Lung (tissue), 11 donors: ENCODE measurements at regions not wholly inside any gene's neighbourhood (a gene's known extent, or its start where the extent isn't known, plus 50 kb on each side); places are given as distances from the start of the nearest gene placed in this dataset.
A peak's percentile ranks its signal among the peaks of the same experiment; 100 is the strongest.

Source experiments
- ATAC-seq: fragments of 200-7000 bp; cut with Tn5 transposase; one replicate; pipeline ENCODE4 v1.9.1; 2020; ENCODE audit warnings: moderate number of reproducible peaks; ENCODE audit not compliant: insufficient read depth, low FRiP score
- DNase-seq, 3 donors: peaks; one replicate each; pipeline ENCODE4 v3.0.0-alpha.2; 2013 to 2017
- H3K27ac ChIP-seq, 2 donors: one replicate each; pipeline ENCODE4 v1.5.1; 2013; ENCODE audit warnings: mild to moderate bottlenecking in 2 of 2, moderate library complexity in 2 of 2, control low read depth in 1 of 2, inconsistent platforms in 1 of 2, low read depth in 1 of 2, low read length in 1 of 2
- H3K27me3 ChIP-seq, 3 donors: one replicate each; pipeline ENCODE4 v1.5.1; 2013; ENCODE audit warnings: low read length in 2 of 3; ENCODE audit not compliant: control insufficient read depth in 3 of 3, insufficient read depth in 3 of 3
- H3K36me3 ChIP-seq, 4 donors: one replicate each; pipeline ENCODE4 v1.5.1; 2013; ENCODE audit warnings: low read length in 4 of 4, mild to moderate bottlenecking in 1 of 4, moderate library complexity in 1 of 4; ENCODE audit not compliant: control insufficient read depth in 4 of 4, insufficient read depth in 4 of 4
- H3K4me1 ChIP-seq, 5 donors: one replicate each; pipeline ENCODE4 v1.5.1; 2013; ENCODE audit warnings: low read length in 5 of 5, mild to moderate bottlenecking in 2 of 5, moderate library complexity in 1 of 5; ENCODE audit not compliant: control insufficient read depth in 5 of 5, insufficient read depth in 5 of 5
- H3K4me3 ChIP-seq: one replicate; pipeline ENCODE4 v1.5.1; 2013; ENCODE audit warnings: mild to moderate bottlenecking, control low read depth, moderate library complexity
- H3K9ac ChIP-seq, 2 donors: one replicate each; pipeline ENCODE4 v1.5.1; 2013; ENCODE audit warnings: low read length in 2 of 2, control low read depth in 1 of 2; ENCODE audit not compliant: insufficient read depth in 1 of 2
- H3K9me3 ChIP-seq, 4 donors: one replicate each; pipeline ENCODE4 v1.5.1; 2013; ENCODE audit warnings: low read length in 3 of 4, mild to moderate bottlenecking in 1 of 4, moderate library complexity in 1 of 4; ENCODE audit not compliant: control insufficient read depth in 4 of 4, insufficient read depth in 3 of 4
- whole genome bisulfite sequencing, 2 donors: extraction: QIAGEN DNeasy Blood & Tissue Kit; methylation state at CpG; one replicate each; pipeline ENCODE4 v1.1.7; 2013; 5-methylcytosine and 5-hydroxymethylcytosine counted together
- TF ChIP-seq, protein P1 (sequence below): IDR thresholded peaks from 2 replicates; pipeline ENCODE4 v1.5.1; 2012; ENCODE audit warnings: mild to moderate bottlenecking; ENCODE audit errors: control extremely low read depth, extremely low read depth
- donor health status: control.
- donor health status: control.
- donor health status: Bipolar disorder and iron deficiency.
- donor health status: healthy.
- donor health status: DM: yes; HTN: yes; CAD: no.

DNA sequence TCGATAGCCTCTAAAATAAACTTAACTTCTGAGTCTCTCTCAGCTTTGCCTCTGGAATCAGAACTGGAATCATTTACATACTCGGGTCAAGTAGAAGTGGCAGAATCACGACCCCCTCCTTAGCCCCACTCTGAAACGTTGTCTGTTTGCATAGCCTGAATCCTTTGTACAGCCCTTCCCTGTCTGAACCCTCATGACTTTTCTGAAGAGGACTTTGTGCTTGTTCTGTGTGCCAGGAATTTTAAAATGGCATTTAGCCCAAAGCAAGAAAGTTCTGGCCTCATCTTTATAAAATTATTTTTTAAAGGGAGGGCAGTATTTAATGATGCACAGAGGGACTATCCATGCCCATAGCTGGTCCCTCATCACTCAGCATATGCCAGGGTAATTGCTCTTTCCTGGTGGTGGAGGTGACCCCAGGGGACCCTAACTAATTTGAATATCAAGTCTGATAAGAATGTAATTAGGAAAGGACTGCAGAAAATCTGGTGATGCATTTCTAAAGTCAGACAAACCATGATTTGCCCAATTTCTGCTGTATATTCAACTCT, 342.7 kb upstream of the TNRC6C start:
- ATAC-seq (no peak), DNase-seq (peak in 2 of 3 donors; percentile 34 to 72)
- TF ChIP-seq, protein P1, sequence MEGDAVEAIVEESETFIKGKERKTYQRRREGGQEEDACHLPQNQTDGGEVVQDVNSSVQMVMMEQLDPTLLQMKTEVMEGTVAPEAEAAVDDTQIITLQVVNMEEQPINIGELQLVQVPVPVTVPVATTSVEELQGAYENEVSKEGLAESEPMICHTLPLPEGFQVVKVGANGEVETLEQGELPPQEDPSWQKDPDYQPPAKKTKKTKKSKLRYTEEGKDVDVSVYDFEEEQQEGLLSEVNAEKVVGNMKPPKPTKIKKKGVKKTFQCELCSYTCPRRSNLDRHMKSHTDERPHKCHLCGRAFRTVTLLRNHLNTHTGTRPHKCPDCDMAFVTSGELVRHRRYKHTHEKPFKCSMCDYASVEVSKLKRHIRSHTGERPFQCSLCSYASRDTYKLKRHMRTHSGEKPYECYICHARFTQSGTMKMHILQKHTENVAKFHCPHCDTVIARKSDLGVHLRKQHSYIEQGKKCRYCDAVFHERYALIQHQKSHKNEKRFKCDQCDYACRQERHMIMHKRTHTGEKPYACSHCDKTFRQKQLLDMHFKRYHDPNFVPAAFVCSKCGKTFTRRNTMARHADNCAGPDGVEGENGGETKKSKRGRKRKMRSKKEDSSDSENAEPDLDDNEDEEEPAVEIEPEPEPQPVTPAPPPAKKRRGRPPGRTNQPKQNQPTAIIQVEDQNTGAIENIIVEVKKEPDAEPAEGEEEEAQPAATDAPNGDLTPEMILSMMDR = no peak
- WGBS, 2 donors = 40 to 67% methylated on average over 4 of the region's 4 CpGs
- Histone ChIP-seq H3K36me3 (no peaks in the 10 kb centered on the region), H3K4me1 (peaks cover 0 to 13% (median 2%) of the 10 kb centered on the region in 5 donors), H3K27ac (no peak overlapping the region), H3K9ac (no peak overlapping the region), H3K9me3 (no peaks in the 10 kb centered on the region), H3K27me3 (no peaks in the 10 kb centered on the region), H3K4me3 (no peak overlapping the region)

DNA sequence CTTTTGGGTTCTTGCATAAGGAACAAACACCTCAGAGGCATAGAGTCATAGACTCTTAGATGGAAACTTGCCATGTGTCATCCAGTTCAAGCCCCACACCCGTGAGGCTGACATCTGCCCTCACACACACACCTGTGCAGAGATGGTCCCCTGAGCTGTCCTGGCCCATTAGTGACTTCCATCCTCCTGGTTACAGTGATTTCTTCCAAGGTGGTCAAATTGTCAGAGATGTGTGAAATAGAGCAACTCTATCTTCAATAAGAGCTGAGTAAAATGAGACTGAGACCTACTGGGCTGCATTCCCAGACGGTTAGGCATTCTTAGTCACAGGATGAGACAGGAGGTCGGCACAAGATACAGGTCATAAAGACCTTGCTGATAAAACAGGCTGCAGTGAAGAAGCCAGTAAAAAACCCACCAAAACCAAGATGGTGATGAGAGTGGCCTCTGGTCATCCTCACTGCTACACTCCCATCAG, 342.2 kb upstream of the TNRC6C start:
- no peak for ATAC-seq
- no peaks in the 10 kb centered on the region for H3K27me3 ChIP-seq

DNA sequence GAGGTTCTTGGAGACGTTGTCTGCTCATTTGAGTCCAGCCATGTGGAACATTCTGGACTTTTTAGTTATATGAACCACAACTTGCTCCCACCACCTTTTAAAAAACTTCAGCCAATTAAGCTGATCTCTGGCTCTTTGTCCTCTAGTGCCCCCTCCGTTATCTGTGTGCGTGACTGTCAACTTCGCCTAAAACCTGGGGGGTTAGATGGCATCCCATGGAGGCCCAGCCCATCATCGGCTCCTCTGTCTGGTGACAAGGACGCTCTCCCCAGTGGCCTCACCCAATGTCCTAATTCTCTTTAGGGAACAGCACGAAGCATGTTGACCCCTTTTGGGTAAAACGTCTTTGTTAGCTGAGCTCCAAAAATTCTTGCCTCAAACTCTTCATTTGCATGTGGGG, 341.0 kb upstream of the TNRC6C start:
- ATAC-seq (no peak), DNase-seq (no peak)
- TF ChIP-seq, protein P1 = no peak
- no peak overlapping the region for H3K27ac ChIP-seq
- no peaks in the 10 kb centered on the region for H3K9me3 ChIP-seq
- no peaks in the 10 kb centered on the region for H3K36me3 ChIP-seq
- peaks cover 0 to 11% (median 2%) of the 10 kb centered on the region in 5 donors for H3K4me1 ChIP-seq
- no peaks in the 10 kb centered on the region for H3K27me3 ChIP-seq
- H3K9ac ChIP-seq = no peak overlapping the region
- 88 to 89% methylated on average over 8 of the region's 8 CpGs for WGBS, 2 donors
- no peak overlapping the region for H3K4me3 ChIP-seq

More for the DNA sequence above, 342.2 kb upstream of the TNRC6C start:
- TF ChIP-seq, protein P1 = no peak
- WGBS, 2 donors = 37 to 49% methylated on average over 3 of the region's 3 CpGs
- Histone ChIP-seq H3K4me3 (no peak overlapping the region), H3K36me3 (no peaks in the 10 kb centered on the region), H3K27ac (no peak overlapping the region), H3K9me3 (no peaks in the 10 kb centered on the region), H3K9ac (no peak overlapping the region), H3K4me1 (peaks cover 0 to 11% (median 2%) of the 10 kb centered on the region in 5 donors)
- DNase-seq = no peak

DNA sequence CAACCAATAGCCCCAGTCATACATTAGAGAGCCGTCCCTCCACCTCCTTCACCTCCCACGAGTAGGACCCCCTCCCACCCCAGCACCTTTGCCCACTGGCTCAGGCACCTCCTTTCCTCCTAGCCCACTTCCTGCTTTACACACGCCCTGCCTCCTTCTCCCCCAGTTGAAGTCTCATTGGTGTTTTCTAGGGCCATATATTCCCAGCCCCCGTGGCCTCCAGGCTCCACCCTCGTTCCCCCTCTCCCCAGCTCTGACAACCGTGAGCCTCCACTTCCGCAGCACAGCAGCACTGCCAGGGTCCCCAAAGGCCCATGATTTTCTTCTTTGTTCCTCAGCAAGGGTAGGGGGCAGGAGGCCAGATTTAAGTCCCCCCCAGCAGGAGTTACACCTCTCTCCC, 340.3 kb upstream of the TNRC6C start:
- WGBS, 2 donors = 71 to 75% methylated on average over 7 of the region's 7 CpGs
- H3K9me3 ChIP-seq = no peaks in the 10 kb centered on the region
- H3K9ac ChIP-seq = no peak overlapping the region
- H3K4me1 ChIP-seq = peaks cover 0 to 11% (median 2%) of the 10 kb centered on the region in 5 donors
- no peak overlapping the region for H3K4me3 ChIP-seq
- ATAC-seq = no peak
- H3K36me3 ChIP-seq = no peaks in the 10 kb centered on the region
- no peak overlapping the region for H3K27ac ChIP-seq
- TF ChIP-seq, protein P1 = no peak
- DNase-seq = no peak
- no peaks in the 10 kb centered on the region for H3K27me3 ChIP-seq
